ENCODE measurements at regions not wholly inside any gene's neighbourhood (a gene's known extent, or its start where the extent isn't known, plus 50 kb on each side); places are given as distances from the start of the nearest gene placed in this dataset.

DNA sequence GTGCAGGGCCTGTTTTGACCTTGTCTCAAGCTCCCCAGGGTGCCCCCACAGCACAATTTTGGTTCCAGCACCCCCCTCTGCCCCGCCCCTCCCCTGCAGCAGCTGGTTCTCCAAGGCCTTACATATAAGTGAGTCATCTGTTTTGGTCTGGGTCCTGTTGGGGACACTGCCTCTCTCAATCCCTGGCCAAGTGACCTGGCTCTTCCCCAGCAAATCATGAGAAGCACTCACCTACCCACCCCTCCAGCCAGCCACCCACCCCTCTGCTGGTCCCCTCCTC lies 90.5 kb downstream of the INHBB start:
- Histone ChIP-seq H3K9me3 (ENCODE audit: control insufficient read depth, insufficient read depth, low read depth, low read length) (no peaks in the 10 kb centered on the region), H3K4me1 (ENCODE audit: control insufficient read depth, insufficient read depth, low read length) (no peaks in the 10 kb centered on the region), H3K36me3 (ENCODE audit: control insufficient read depth in 2 of 2, insufficient read depth in 1 of 2, low read length in 2 of 2) (no peaks in the 10 kb centered on the region), H3K4me3 (ENCODE audit: low read depth, low read length) (no peak overlapping the region), H3K27ac (ENCODE audit: extremely low read depth, low read depth, low read length) (no peak overlapping the region)
- ChIA-PET CTCF (interaction anchor here (0.6 to 2.4 kb wide), 3 partner anchors 29 to 765 kb away, joined by 3 to 5 read pairs (median 4); no protein-coding TSS in a partner anchor), POLR2A (no interaction called here)
- TF ChIP-seq ZNF112 (tag by site-specific recombination; IDR thresholded peaks at IDR 0.05) (no peak), ZNF549 (tag by site-specific recombination; IDR thresholded peaks at IDR 0.05) (no peak), TCF7L2 (IDR thresholded peaks at IDR 0.05; ENCODE audit: borderline replicate concordance, low read depth, low read length) (no peak), ZNF223 (tag by site-specific recombination; IDR thresholded peaks at IDR 0.05) (no peak), SALL2 (tag by site-specific recombination; IDR thresholded peaks at IDR 0.05; ENCODE audit: borderline replicate concordance) (no peak), OSR2 (tag by site-specific recombination; IDR thresholded peaks at IDR 0.05) (no peak), OVOL3 (tag by site-specific recombination; IDR thresholded peaks at IDR 0.05) (no peak), ZNF433 (tag by site-specific recombination; IDR thresholded peaks at IDR 0.05; ENCODE audit: low read depth) (no peak), ZNF785 (tag by site-specific recombination; IDR thresholded peaks at IDR 0.05) (no peak), ZNF701 (tag by site-specific recombination; IDR thresholded peaks at IDR 0.05) (no peak), ZNF560 (tag by site-specific recombination; IDR thresholded peaks at IDR 0.05; ENCODE audit: borderline replicate concordance) (no peak), ZNF416 (tag by site-specific recombination; IDR thresholded peaks at IDR 0.05) (no peak), ZNF140 (tag by site-specific recombination; IDR thresholded peaks at IDR 0.05) (no peak)
- TF ChIP-seq, protein P1, sequence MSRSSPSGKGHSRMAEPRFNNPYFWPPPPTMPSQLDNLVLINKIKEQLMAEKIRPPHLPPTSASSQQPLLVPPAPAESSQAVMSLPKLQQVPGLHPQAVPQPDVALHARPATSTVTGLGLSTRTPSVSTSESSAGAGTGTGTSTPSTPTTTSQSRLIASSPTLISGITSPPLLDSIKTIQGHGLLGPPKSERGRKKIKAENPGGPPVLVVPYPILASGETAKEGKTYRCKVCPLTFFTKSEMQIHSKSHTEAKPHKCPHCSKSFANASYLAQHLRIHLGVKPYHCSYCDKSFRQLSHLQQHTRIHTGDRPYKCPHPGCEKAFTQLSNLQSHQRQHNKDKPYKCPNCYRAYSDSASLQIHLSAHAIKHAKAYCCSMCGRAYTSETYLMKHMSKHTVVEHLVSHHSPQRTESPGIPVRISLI (tag by site-specific recombination; IDR thresholded peaks at IDR 0.05): no peak
- TF ChIP-seq, protein P2, sequence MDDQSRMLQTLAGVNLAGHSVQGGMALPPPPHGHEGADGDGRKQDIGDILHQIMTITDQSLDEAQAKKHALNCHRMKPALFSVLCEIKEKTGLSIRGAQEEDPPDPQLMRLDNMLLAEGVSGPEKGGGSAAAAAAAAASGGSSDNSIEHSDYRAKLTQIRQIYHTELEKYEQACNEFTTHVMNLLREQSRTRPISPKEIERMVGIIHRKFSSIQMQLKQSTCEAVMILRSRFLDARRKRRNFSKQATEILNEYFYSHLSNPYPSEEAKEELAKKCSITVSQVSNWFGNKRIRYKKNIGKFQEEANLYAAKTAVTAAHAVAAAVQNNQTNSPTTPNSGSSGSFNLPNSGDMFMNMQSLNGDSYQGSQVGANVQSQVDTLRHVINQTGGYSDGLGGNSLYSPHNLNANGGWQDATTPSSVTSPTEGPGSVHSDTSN (CRISPR knock-in tag; IDR thresholded peaks at IDR 0.05): no peak

DNA sequence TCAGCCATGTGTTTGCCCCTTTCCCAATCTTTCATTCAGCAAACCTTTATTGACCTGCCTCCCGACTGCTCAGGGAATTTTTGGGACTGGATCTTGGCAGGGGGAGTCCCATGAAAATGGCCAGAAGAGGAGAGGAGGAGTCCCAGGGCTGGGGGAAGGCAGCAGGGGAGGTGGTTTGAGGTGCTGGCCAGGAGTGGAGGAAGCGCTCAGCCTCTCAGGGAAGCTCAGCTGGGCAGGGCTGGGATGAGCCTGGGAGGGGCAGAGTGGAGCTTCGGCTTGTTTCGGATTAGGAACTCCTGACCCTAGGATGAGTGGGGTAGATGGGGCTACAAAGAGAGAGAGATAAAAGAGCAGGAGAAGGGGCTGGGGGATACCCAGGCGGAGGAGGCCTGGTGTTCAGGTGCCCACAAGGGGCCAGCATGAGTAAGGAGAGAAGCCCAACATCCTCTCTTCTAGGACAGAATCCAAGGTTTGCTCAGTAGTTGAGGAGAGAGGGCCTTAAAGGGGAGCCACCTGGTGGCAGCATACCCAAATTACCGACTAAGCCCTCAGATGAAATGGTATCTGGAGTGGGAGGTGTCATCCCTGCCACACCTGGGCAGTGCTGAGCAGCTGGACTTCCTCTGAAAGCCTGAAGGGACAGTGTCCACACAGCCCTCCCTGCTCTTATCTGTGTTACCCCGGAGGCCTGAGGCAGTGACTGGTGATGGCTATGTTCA lies 91.1 kb downstream of the INHBB start:
- TF ChIP-seq ZNF169 (tag by site-specific recombination; IDR thresholded peaks at IDR 0.05) (no peak), ZNF433 (tag by site-specific recombination; IDR thresholded peaks at IDR 0.05; ENCODE audit: low read depth) (no peak), ZNF544 (tag by site-specific recombination; IDR thresholded peaks at IDR 0.05) (no peak), ZNF501 (tag by site-specific recombination; IDR thresholded peaks at IDR 0.05) (no peak)
- TF ChIP-seq, protein P3, sequence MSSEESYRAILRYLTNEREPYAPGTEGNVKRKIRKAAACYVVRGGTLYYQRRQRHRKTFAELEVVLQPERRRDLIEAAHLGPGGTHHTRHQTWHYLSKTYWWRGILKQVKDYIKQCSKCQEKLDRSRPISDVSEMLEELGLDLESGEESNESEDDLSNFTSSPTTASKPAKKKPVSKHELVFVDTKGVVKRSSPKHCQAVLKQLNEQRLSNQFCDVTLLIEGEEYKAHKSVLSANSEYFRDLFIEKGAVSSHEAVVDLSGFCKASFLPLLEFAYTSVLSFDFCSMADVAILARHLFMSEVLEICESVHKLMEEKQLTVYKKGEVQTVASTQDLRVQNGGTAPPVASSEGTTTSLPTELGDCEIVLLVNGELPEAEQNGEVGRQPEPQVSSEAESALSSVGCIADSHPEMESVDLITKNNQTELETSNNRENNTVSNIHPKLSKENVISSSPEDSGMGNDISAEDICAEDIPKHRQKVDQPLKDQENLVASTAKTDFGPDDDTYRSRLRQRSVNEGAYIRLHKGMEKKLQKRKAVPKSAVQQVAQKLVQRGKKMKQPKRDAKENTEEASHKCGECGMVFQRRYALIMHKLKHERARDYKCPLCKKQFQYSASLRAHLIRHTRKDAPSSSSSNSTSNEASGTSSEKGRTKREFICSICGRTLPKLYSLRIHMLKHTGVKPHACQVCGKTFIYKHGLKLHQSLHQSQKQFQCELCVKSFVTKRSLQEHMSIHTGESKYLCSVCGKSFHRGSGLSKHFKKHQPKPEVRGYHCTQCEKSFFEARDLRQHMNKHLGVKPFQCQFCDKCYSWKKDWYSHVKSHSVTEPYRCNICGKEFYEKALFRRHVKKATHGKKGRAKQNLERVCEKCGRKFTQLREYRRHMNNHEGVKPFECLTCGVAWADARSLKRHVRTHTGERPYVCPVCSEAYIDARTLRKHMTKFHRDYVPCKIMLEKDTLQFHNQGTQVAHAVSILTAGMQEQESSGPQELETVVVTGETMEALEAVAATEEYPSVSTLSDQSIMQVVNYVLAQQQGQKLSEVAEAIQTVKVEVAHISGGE (tag by site-specific recombination; conservative IDR thresholded peaks at IDR 0.05; ENCODE audit: low read depth): no peak
- TF ChIP-seq, protein P4, sequence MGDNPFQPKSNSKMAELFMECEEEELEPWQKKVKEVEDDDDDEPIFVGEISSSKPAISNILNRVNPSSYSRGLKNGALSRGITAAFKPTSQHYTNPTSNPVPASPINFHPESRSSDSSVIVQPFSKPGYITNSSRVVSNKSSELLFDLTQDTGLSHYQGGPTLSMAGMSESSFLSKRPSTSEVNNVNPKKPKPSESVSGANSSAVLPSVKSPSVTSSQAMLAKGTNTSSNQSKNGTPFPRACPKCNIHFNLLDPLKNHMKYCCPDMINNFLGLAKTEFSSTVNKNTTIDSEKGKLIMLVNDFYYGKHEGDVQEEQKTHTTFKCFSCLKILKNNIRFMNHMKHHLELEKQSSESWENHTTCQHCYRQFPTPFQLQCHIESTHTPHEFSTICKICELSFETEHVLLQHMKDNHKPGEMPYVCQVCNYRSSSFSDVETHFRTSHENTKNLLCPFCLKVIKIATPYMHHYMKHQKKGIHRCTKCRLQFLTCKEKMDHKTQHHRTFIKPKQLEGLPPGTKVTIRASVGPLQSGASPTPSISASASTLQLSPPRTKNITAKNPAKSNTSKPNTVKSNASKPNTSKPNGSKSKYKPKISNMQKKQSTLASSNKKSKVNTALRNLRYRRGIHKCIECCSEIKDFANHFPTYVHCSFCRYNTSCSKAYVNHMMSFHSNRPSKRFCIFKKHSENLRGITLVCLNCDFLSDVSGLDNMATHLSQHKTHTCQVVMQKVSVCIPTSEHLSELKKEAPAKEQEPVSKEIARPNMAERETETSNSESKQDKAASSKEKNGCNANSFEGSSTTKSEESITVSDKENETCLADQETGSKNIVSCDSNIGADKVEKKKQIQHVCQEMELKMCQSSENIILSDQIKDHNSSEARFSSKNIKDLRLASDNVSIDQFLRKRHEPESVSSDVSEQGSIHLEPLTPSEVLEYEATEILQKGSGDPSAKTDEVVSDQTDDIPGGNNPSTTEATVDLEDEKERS (tag by site-specific recombination; IDR thresholded peaks at IDR 0.05): no peak
- TF ChIP-seq, protein P5, sequence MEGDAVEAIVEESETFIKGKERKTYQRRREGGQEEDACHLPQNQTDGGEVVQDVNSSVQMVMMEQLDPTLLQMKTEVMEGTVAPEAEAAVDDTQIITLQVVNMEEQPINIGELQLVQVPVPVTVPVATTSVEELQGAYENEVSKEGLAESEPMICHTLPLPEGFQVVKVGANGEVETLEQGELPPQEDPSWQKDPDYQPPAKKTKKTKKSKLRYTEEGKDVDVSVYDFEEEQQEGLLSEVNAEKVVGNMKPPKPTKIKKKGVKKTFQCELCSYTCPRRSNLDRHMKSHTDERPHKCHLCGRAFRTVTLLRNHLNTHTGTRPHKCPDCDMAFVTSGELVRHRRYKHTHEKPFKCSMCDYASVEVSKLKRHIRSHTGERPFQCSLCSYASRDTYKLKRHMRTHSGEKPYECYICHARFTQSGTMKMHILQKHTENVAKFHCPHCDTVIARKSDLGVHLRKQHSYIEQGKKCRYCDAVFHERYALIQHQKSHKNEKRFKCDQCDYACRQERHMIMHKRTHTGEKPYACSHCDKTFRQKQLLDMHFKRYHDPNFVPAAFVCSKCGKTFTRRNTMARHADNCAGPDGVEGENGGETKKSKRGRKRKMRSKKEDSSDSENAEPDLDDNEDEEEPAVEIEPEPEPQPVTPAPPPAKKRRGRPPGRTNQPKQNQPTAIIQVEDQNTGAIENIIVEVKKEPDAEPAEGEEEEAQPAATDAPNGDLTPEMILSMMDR (tag by site-specific recombination; IDR thresholded peaks at IDR 0.05): peak; percentile 58
- ChIA-PET CTCF (interaction anchor here (0.6 to 2.4 kb wide), 7 partner anchors 12 to 765 kb away, joined by 3 to 5 read pairs (median 4); no protein-coding TSS in a partner anchor), POLR2A (no interaction called here)
- Histone ChIP-seq H3K4me1 (ENCODE audit: control insufficient read depth, insufficient read depth, low read length) (no peaks in the 10 kb centered on the region), H3K9me3 (ENCODE audit: control insufficient read depth, insufficient read depth, low read depth, low read length) (no peaks in the 10 kb centered on the region), H3K36me3 (ENCODE audit: control insufficient read depth in 2 of 2, insufficient read depth in 1 of 2, low read length in 2 of 2) (no peaks in the 10 kb centered on the region), H3K27ac (ENCODE audit: extremely low read depth, low read depth, low read length) (no peak overlapping the region), H3K4me3 (ENCODE audit: low read depth, low read length) (no peak overlapping the region)
